Bronchial epithelial cell (primary cell): ENCODE measurements at regions not wholly inside any gene's neighbourhood (a gene's known extent, or its start where the extent isn't known, plus 50 kb on each side); places are given as distances from the start of the nearest gene placed in this dataset.

Experiments used
- DNase-seq: peaks from one replicate; pipeline ENCODE4 v3.0.0-alpha.2; 2010; ENCODE audit warnings: low read depth
- FAIRE-seq: peaks from 2 replicates; lab custom pipeline; 2011; peaks lifted over from hg19 to GRCh38; lab: Jason Lieb, UNC
- H3K27me3 ChIP-seq: 2 replicates; pipeline ENCODE4 v1.5.1; 2011; ENCODE audit warnings: low read length; ENCODE audit not compliant: control insufficient read depth, insufficient read depth
- H3K36me3 ChIP-seq: 2 replicates; pipeline ENCODE4 v1.5.1; 2011; ENCODE audit warnings: low read length; ENCODE audit not compliant: control insufficient read depth, insufficient read depth
- H3K4me3 ChIP-seq: 2 replicates; pipeline ENCODE4 v1.5.1; 2011; ENCODE audit warnings: mild to moderate bottlenecking, low read depth, low read length, control low read depth
- TF ChIP-seq, protein P1 (sequence below): IDR thresholded peaks from 2 replicates; pipeline ENCODE4 v1.5.1; 2011; ENCODE audit warnings: mild to moderate bottlenecking, moderate library complexity, low read length, control low read depth, inconsistent platforms; ENCODE audit not compliant: insufficient read depth, severe bottlenecking

DNA sequence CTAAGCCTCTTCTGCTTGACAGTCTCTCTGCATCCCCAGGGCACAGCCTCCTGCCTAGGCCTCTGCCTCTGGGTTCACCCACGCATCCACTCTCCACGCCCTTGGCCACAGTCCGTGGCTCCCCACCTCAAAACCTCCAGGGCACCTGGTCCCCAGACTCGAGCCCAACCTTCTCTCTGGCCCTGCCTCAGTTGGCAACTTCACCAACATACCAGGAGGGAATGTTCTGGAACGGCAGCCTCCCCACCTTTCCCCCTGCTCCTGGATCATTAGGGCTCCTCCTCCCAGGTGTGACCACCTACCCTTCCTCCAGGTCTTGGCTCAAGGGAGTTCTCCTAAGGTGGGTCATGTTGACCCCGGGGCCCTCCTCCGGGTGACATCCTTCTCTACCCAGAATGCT lies 69.1 kb downstream of the SOX1 start:
- Histone ChIP-seq H3K36me3 (no peaks in the 10 kb centered on the region), H3K27me3 (no peaks in the 10 kb centered on the region), H3K4me3 (no peak overlapping the region)
- TF ChIP-seq, protein P1, sequence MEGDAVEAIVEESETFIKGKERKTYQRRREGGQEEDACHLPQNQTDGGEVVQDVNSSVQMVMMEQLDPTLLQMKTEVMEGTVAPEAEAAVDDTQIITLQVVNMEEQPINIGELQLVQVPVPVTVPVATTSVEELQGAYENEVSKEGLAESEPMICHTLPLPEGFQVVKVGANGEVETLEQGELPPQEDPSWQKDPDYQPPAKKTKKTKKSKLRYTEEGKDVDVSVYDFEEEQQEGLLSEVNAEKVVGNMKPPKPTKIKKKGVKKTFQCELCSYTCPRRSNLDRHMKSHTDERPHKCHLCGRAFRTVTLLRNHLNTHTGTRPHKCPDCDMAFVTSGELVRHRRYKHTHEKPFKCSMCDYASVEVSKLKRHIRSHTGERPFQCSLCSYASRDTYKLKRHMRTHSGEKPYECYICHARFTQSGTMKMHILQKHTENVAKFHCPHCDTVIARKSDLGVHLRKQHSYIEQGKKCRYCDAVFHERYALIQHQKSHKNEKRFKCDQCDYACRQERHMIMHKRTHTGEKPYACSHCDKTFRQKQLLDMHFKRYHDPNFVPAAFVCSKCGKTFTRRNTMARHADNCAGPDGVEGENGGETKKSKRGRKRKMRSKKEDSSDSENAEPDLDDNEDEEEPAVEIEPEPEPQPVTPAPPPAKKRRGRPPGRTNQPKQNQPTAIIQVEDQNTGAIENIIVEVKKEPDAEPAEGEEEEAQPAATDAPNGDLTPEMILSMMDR: no peak
- no peak for FAIRE-seq
- DNase-seq: no peak

DNA sequence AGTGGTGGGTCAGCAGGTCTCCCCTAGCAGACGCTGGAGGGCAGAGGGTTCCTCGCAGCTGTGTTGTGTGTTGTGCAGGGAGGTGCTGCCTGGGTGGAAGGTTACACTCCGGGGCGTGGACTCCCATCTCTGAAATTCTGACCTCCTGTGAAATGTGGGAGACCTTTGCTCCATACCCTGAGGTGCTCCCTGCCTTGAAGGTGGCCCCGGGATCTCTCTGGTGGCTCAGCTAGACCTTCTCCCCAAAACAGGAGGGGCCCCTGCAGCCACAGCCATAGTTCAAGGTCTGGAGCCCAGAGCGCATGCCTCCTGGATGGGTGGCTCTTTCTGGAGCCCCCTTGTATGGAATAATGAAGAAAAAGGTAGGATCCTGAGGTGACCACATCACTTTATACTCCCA lies 70.2 kb downstream of the SOX1 start:
- no peaks in the 10 kb centered on the region for H3K27me3 ChIP-seq
- TF ChIP-seq, protein P1: no peak
- no peaks in the 10 kb centered on the region for H3K36me3 ChIP-seq
- no peak overlapping the region for H3K4me3 ChIP-seq
- DNase-seq (no peak), FAIRE-seq (no peak)

DNA sequence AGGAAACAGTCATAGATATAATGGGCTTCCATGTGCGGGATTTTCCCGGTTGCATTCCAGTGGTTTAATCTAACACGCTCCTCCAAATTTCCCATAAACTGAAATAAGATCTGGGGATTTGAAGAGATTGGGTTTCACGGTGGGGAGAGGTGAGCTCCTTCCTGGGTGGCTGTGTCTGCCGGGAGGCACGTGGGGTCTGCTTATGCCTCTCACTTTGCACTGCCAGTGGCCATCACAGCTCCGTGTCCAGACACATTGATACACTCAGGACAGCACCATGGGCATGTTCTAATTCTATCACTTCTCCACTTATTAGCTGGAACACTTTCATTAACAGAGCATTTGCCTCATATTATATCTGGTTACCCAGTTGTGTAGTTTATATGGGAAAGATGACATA lies 73.4 kb downstream of the SOX1 start:
- Histone ChIP-seq H3K36me3 (no peaks in the 10 kb centered on the region), H3K27me3 (no peaks in the 10 kb centered on the region), H3K4me3 (no peak overlapping the region)
- TF ChIP-seq, protein P1: no peak
- FAIRE-seq: no peak
- no peak for DNase-seq

DNA sequence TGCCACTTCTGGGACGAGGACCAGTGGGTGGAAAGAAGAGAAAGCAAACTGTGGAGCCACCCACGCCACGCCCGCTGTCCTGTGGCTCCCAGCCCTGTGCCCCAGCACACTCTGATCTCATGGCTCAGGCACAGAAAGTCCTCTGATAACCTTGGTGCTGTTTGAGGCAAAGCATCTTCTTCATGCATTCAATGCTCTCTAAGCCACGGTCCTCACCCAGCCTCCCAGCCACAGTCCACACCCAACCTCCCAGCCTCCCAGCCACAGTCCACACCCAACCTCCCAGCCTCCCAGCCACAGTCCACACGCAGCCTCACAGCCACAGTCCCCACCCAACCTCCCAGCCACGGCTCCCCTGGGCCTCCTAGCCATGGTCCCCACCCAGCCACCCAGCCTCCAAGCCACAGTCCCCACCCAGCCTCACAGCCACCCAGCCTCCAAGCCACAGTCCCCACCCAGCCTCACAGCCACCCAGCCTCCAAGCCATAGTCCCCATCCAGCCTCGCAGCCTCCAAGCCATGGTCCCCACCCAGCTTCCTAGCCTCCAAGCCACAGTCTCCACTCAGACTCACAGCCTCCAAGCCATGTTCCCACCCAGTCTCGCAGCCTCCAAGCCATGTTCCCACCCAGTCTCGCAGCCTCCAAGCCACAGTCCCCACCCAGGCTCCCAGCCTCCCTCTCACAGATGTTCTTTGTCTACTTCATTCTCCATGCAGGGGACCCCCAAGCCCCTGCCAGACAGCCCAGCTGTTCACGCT lies 74.9 kb downstream of the SOX1 start:
- TF ChIP-seq, protein P1: no peak
- Histone ChIP-seq H3K4me3 (no peak overlapping the region), H3K36me3 (no peaks in the 10 kb centered on the region), H3K27me3 (no peaks in the 10 kb centered on the region)
- DNase-seq (no peak), FAIRE-seq (no peak)

DNA sequence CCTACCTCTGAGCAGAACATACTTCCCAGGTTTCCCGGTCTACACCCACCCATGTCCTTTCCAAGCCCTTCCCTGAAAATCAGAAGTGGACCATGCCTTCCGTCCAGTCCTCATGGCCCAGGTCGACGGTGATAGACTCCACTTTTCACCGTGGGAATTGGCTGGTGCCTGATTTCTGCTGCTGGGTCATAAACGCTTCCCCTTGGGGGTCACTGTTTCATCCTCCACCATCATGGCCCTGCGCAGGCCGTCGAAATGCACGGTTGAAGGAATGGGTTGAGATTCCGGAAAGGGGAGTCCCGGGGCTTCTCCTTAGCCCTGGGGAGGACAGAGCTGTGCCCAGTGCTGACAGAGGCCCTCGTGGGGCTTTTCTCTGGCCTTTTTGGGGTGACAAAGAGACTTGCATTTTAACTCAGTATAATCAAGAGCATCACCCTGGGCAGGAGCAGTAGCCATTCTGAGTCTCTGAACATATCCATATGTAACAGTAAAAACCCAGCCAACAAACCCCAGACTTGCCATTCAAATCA lies 75.5 kb downstream of the SOX1 start:
- H3K27me3 ChIP-seq: no peaks in the 10 kb centered on the region
- no peak for DNase-seq
- H3K36me3 ChIP-seq: no peaks in the 10 kb centered on the region
- H3K4me3 ChIP-seq: no peak overlapping the region
- FAIRE-seq: no peak
- TF ChIP-seq, protein P1: no peak
